Erythroblast (primary cell): ENCODE measurements at regions not wholly inside any gene's neighbourhood (a gene's known extent, or its start where the extent isn't known, plus 50 kb on each side); places are given as distances from the start of the nearest gene placed in this dataset.

ENCODE experiments used
- DNase-seq, 2 experiments: peaks; one replicate each; lab custom pipeline; 2025; lab: John Stamatoyannopoulos, UW
- GATA1 ChIP-seq: IDR thresholded peaks from 2 replicates; pipeline ENCODE4 v1.6.1; 2011; ENCODE audit warnings: low read depth, mild to moderate bottlenecking, control low read depth, low read length, moderate library complexity
- POLR2A ChIP-seq: IDR thresholded peaks from 2 replicates; pipeline ENCODE4 v1.6.1; 2011; ENCODE audit warnings: mild to moderate bottlenecking, low read length

- TF ChIP-seq GATA1 = no peak
- TF ChIP-seq POLR2A = no peak
- DNase-seq = no peak
Observed at GRCh38 chr6:134452906-134453305, 135.0 kb upstream of the SGK1 start.

- no peak for TF ChIP-seq GATA1
- TF ChIP-seq POLR2A = no peak
- DNase-seq = peak; percentile 13 to 38
Observed at GRCh38 chr6:134451529-134451928, 133.6 kb upstream of the SGK1 start.

GRCh38 chr6:134449781-134450180, 131.9 kb upstream of the SGK1 start:
- no peak for DNase-seq

GRCh38 chr6:134449004-134449403, 131.1 kb upstream of the SGK1 start:
- TF ChIP-seq POLR2A (no peak), GATA1 (no peak)
- no peak for DNase-seq

More at GRCh38 chr6:134449781-134450180, 131.9 kb upstream of the SGK1 start:
- no peak for TF ChIP-seq GATA1

GRCh38 chr6:134447883-134448387, 130.0 kb upstream of the SGK1 start:
- TF ChIP-seq POLR2A = no peak
- no peak for TF ChIP-seq GATA1
- no peak for DNase-seq

GRCh38 chr6:134447423-134447822, 129.5 kb upstream of the SGK1 start:
- no peak for DNase-seq
- TF ChIP-seq GATA1 (no peak), POLR2A (no peak)

- TF ChIP-seq GATA1 = no peak
- no peak for TF ChIP-seq POLR2A
Observed at GRCh38 chr6:134446896-134447295, 129.0 kb upstream of the SGK1 start.

GRCh38 chr6:134446218-134446848, 128.4 kb upstream of the SGK1 start:
- DNase-seq = peak in 1 of 2 experiments; percentile 4
- TF ChIP-seq POLR2A (no peak), GATA1 (no peak)

More at GRCh38 chr6:134446896-134447295, 129.0 kb upstream of the SGK1 start:
- DNase-seq = no peak

- no peak for DNase-seq
- no peak for TF ChIP-seq POLR2A
- no peak for TF ChIP-seq GATA1
Observed at GRCh38 chr6:134443009-134443408, 125.1 kb upstream of the SGK1 start.

GRCh38 chr6:134442073-134442472, 124.2 kb upstream of the SGK1 start:
- DNase-seq = no peak
- no peak for TF ChIP-seq POLR2A
- TF ChIP-seq GATA1 = no peak

- DNase-seq = no peak
- no peak for TF ChIP-seq POLR2A
Observed at GRCh38 chr6:134438837-134439236, 120.9 kb upstream of the SGK1 start.

- peak in 1 of 2 experiments; percentile 22 for DNase-seq
- TF ChIP-seq POLR2A (no peak), GATA1 (no peak)
Observed at GRCh38 chr6:134437376-134437775, 119.5 kb upstream of the SGK1 start.

- TF ChIP-seq POLR2A = no peak
- TF ChIP-seq GATA1 = no peak
- DNase-seq = peak in 1 of 2 experiments; percentile 19
Observed at GRCh38 chr6:134436950-134437349, 119.0 kb upstream of the SGK1 start.

GRCh38 chr6:134436281-134436815, 118.4 kb upstream of the SGK1 start:
- TF ChIP-seq GATA1 (no peak), POLR2A (no peak)
- peak; percentile 9 to 55 for DNase-seq
